Esophagus muscularis mucosa (tissue), 4 donors: ENCODE measurements at regions not wholly inside any gene's neighbourhood (a gene's known extent, or its start where the extent isn't known, plus 50 kb on each side); places are given as distances from the start of the nearest gene placed in this dataset.

Experiments
- DNase-seq: peaks from one replicate; pipeline ENCODE4 v3.0.0-alpha.2; 2017; ENCODE audit errors: extremely low spot score
- H3K27ac ChIP-seq, 4 donors: fragments of 200-600 bp; sonication (generic); replicated peaks in 1 of 4; 1 replicate in 3 of 4; 2 replicates in 1 of 4; pipeline ENCODE4 v1.5.1; 2016 to 2019; ENCODE audit warnings: mild to moderate bottlenecking in 1 of 4
- H3K27me3 ChIP-seq, 4 donors: fragments of 200-600 bp; sonication (generic); one replicate each; pipeline versions ENCODE4 v1.5.1 to v1.6.0; 2016 to 2019
- H3K36me3 ChIP-seq, 4 donors: fragments of 200-600 bp; sonication (generic); one replicate each; pipeline ENCODE4 v1.5.1; 2016 to 2019
- H3K4me1 ChIP-seq, 4 donors: fragments of 200-600 bp; sonication (generic); one replicate each; pipeline ENCODE4 v1.5.1; 2016 to 2019
- H3K4me3 ChIP-seq, 4 donors: fragments of 200-600 bp; sonication (generic); 1 replicate in 2 of 4; 2 replicates in 2 of 4; pipeline ENCODE4 v1.5.1; 2016 to 2019; ENCODE audit warnings: mild to moderate bottlenecking in 4 of 4, moderate library complexity in 1 of 4
- H3K9me3 ChIP-seq, 4 donors: fragments of 200-600 bp; sonication (generic); 1 replicate in 3 of 4; 2 replicates in 1 of 4; pipeline ENCODE4 v1.5.1; 2016 to 2019
- EP300 ChIP-seq: sonication (generic); formaldehyde crosslinking; IDR thresholded peaks from one replicate; pipeline ENCODE4 v1.6.1; 2017; ENCODE audit warnings: antibody characterized with exemption
- POLR2A ChIP-seq: fragments of 450-650 bp; IDR thresholded peaks from one replicate; pipeline ENCODE4 v1.6.1; 2017; ENCODE audit warnings: antibody characterized with exemption, moderate library complexity, mild to moderate bottlenecking, low read depth
- POLR2AphosphoS5 ChIP-seq, 2 donors: sonication (generic); formaldehyde crosslinking; IDR thresholded peaks; one replicate each; pipeline ENCODE4 v1.6.1; 2017; ENCODE audit warnings: antibody characterized with exemption in 2 of 2
- WGBS: methylation state at CpG from one replicate; pipeline ENCODE4 v1.1.5; 2018; 5-methylcytosine and 5-hydroxymethylcytosine counted together
- intact Hi-C: fragments of 100-400 bp; cut with DNase I; formaldehyde crosslinking; loops from one replicate; pipeline ENCODE4 v1.15.1; 2023
- TF ChIP-seq, protein P1 (sequence below), 3 experiments: fragments of 200-600 bp in 2 of 3; fragments of 450-650 bp in 1 of 3; sonication (generic) in 2 of 3; IDR thresholded peaks; one replicate each; pipeline ENCODE4 v1.5.1; 2017 to 2019; ENCODE audit warnings: antibody characterized with exemption in 3 of 3, mild to moderate bottlenecking in 2 of 3, moderate library complexity in 1 of 3

DNA sequence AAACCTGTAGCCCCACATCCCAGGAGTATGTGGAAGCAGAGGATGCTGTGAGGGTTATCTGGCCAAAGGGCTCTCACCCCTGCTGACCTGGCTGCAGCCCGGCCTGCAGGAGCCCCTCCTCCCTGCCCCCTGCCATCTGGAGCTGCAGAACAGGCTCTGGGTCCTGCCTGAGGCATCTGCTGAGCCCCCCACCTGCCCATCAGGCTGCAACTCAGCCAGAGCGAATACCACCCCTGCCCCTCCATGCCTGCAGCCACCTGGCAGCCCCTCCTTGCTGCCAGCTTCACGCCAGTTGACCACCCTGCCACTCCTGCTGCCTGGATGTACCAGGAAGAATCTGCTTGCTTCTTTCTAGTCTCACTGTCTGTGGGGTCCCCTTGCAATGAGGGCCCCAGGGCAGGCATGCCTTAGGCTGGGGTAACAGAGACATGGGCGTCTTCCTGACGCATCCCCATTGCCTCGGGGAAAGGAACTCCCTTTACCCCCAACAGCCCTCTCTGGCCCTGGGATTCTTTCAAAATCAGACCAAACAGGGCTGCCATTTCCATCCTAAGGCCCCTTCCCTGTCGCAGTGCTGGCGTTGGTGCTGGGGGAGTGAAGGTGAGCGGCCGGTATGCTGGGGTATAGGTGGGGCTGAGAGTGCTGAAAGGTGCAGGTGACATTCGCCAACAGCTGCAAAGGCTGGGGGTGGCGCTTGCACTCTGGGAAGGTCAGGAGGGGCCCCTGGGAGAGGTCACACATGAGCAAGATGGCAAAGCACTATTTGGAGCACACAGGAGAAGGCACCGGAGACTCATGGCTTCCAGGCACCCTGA lies 1334.6 kb downstream of the TBC1D22A start:
- Histone ChIP-seq H3K9me3 (no peaks in the 10 kb centered on the region), H3K27ac (no peak overlapping the region), H3K4me1 (no peaks in the 10 kb centered on the region), H3K4me3 (no peak overlapping the region), H3K36me3 (no peaks in the 10 kb centered on the region), H3K27me3 (peaks cover 0 to 65% (median 0%) of the 10 kb centered on the region in 4 donors)
- 55% methylated on average over 10 of the region's 13 CpGs for WGBS
- intact Hi-C loops = no loop called here
- DNase-seq = no peak
- no peak for TF ChIP-seq POLR2AphosphoS5 (IDR thresholded peaks at IDR 0.05)
- TF ChIP-seq, protein P1, sequence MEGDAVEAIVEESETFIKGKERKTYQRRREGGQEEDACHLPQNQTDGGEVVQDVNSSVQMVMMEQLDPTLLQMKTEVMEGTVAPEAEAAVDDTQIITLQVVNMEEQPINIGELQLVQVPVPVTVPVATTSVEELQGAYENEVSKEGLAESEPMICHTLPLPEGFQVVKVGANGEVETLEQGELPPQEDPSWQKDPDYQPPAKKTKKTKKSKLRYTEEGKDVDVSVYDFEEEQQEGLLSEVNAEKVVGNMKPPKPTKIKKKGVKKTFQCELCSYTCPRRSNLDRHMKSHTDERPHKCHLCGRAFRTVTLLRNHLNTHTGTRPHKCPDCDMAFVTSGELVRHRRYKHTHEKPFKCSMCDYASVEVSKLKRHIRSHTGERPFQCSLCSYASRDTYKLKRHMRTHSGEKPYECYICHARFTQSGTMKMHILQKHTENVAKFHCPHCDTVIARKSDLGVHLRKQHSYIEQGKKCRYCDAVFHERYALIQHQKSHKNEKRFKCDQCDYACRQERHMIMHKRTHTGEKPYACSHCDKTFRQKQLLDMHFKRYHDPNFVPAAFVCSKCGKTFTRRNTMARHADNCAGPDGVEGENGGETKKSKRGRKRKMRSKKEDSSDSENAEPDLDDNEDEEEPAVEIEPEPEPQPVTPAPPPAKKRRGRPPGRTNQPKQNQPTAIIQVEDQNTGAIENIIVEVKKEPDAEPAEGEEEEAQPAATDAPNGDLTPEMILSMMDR (IDR thresholded peaks at IDR 0.05) = no peak
- no peak for TF ChIP-seq EP300
- TF ChIP-seq POLR2A = no peak

GRCh38 chr22:48096411-48096810 lies 1334.0 kb downstream of the TBC1D22A start:
- DNase-seq = no peak
- TF ChIP-seq POLR2A (no peak), POLR2AphosphoS5 (IDR thresholded peaks at IDR 0.05) (no peak), EP300 (no peak)
- TF ChIP-seq, protein P1 (IDR thresholded peaks at IDR 0.05) = no peak

DNA sequence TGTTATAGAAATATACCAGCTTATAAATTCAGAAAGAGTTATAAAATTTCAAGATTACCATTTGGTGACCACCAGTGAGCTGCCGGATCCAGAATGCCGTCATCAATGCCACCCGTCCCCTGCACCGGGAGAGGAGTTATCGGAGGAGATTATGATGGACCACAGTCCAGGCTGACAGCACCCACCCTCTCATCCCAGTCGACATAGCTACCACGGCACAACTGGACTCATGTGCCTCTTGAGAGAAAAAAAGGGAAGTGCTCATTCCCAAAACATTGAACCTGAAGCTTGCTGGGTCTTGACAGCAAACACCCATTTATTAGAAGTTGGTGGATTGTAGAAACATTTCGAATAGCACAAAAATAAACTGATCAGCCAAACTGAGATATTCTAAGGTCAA lies 1331.5 kb downstream of the TBC1D22A start:
- no peak for DNase-seq
- H3K9me3 ChIP-seq = no peaks in the 10 kb centered on the region
- peaks cover 0 to 19% (median 18%) of the 10 kb centered on the region in 4 donors for H3K4me1 ChIP-seq
- TF ChIP-seq, protein P1 (IDR thresholded peaks at IDR 0.05) = no peak
- TF ChIP-seq EP300 (no peak), POLR2A (no peak), POLR2AphosphoS5 (IDR thresholded peaks at IDR 0.05) (no peak)
- intact Hi-C loops = no loop called here
- H3K4me3 ChIP-seq = no peak overlapping the region
- no peak overlapping the region for H3K27ac ChIP-seq
- peaks cover 0 to 35% (median 0%) of the 10 kb centered on the region in 4 donors for H3K27me3 ChIP-seq
- WGBS = 72% methylated on average over 8 of the region's 8 CpGs
- no peaks in the 10 kb centered on the region for H3K36me3 ChIP-seq

More at GRCh38 chr22:48096411-48096810, 1334.0 kb downstream of the TBC1D22A start:
- intact Hi-C loops = no loop called here
- no peaks in the 10 kb centered on the region for H3K9me3 ChIP-seq
- H3K27ac ChIP-seq = no peak overlapping the region
- WGBS = no CpG with 5 or more reads among the region's 7 CpGs
- no peak overlapping the region for H3K4me3 ChIP-seq
- H3K27me3 ChIP-seq = peaks cover 0 to 59% (median 0%) of the 10 kb centered on the region in 4 donors
- H3K36me3 ChIP-seq = no peaks in the 10 kb centered on the region
- H3K4me1 ChIP-seq = no peaks in the 10 kb centered on the region

GRCh38 chr22:48092866-48093265 lies 1330.4 kb downstream of the TBC1D22A start:
- no peak overlapping the region for H3K27ac ChIP-seq
- no peak for TF ChIP-seq EP300
- TF ChIP-seq, protein P1 (IDR thresholded peaks at IDR 0.05) = no peak
- TF ChIP-seq POLR2A = no peak
- TF ChIP-seq POLR2AphosphoS5 (IDR thresholded peaks at IDR 0.05) = no peak
- WGBS = 67% methylated on average over 4 of the region's 4 CpGs

More at GRCh38 chr22:48092866-48093265, 1330.4 kb downstream of the TBC1D22A start:
- Histone ChIP-seq H3K4me1 (peaks cover 0 to 20% (median 19%) of the 10 kb centered on the region in 4 donors), H3K36me3 (no peaks in the 10 kb centered on the region), H3K9me3 (no peaks in the 10 kb centered on the region), H3K4me3 (no peak overlapping the region), H3K27me3 (peaks cover 0 to 27% (median 0%) of the 10 kb centered on the region in 4 donors)
- intact Hi-C loops = no loop called here
- DNase-seq = no peak
